Large intestine (tissue), 3 donors: ENCODE measurements at regions not wholly inside any gene's neighbourhood (a gene's known extent, or its start where the extent isn't known, plus 50 kb on each side); places are given as distances from the start of the nearest gene placed in this dataset.

Experiments
- DNase-seq, 2 donors: peaks; one replicate each; pipeline versions ENCODE4 v3.0.0 to v3.0.0-alpha.2; 2013
- H3K27ac ChIP-seq: one replicate; pipeline ENCODE4 v1.5.1; 2013; ENCODE audit warnings: low read length
- H3K27me3 ChIP-seq: 2 replicates; pipeline ENCODE4 v1.6.1; 2013; ENCODE audit warnings: low read length; ENCODE audit not compliant: control insufficient read depth, insufficient read depth
- H3K36me3 ChIP-seq: 2 replicates; pipeline ENCODE4 v1.6.1; 2013; ENCODE audit warnings: low read length; ENCODE audit not compliant: control insufficient read depth, insufficient read depth
- H3K4me1 ChIP-seq: one replicate; pipeline ENCODE4 v1.6.1; 2013; ENCODE audit warnings: low read length; ENCODE audit not compliant: control insufficient read depth, insufficient read depth
- H3K4me3 ChIP-seq: one replicate; pipeline ENCODE4 v1.5.1; 2013; ENCODE audit warnings: low read length
- H3K9me3 ChIP-seq: one replicate; pipeline ENCODE4 v1.6.1; 2013; ENCODE audit warnings: mild to moderate bottlenecking, low read depth, low read length, moderate library complexity; ENCODE audit not compliant: control insufficient read depth
- WGBS: methylation state at CpG from one replicate; pipeline ENCODE4 v1.1.5; 2013; ENCODE audit warnings: low lambda C conversion rate; ENCODE audit not compliant: insufficient coverage; 5-methylcytosine and 5-hydroxymethylcytosine counted together

DNA sequence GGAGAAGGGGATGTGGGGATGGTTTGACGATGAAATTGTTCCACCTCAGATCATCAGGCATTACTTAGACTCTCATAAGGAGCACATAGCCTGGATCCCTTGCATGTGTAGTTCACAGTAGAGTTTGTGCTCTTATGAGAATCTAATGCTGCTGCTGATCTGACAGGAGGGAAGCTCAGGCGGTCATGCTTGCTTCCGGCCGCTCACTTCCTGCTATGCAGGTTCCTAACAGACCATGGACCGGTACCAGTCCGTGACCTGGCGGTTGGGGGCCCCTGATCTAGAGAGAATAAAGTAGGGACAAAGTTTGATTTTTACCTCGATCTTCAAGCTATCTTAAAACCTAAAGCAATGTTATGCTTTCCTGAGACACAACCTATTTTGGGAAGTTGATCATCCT is 373.8 kb upstream of the ARGLU1 start:
- no peak for DNase-seq
- Histone ChIP-seq H3K27ac (no peak overlapping the region), H3K9me3 (no peaks in the 10 kb centered on the region), H3K4me1 (peaks cover 3% of the 10 kb centered on the region), H3K36me3 (no peaks in the 10 kb centered on the region), H3K4me3 (no peak overlapping the region), H3K27me3 (no peaks in the 10 kb centered on the region)
- no CpG with 5 or more reads among the region's 8 CpGs for WGBS

GRCh38 chr13:106927421-106927820 is 359.5 kb upstream of the ARGLU1 start:
- no peak overlapping the region for H3K27ac ChIP-seq
- no peaks in the 10 kb centered on the region for H3K36me3 ChIP-seq
- no CpG with 5 or more reads among the region's 1 CpG for WGBS
- no peak overlapping the region for H3K4me3 ChIP-seq
- H3K4me1 ChIP-seq, result no peaks in the 10 kb centered on the region
- H3K27me3 ChIP-seq, result no peaks in the 10 kb centered on the region
- H3K9me3 ChIP-seq, result no peaks in the 10 kb centered on the region
- no peak for DNase-seq

DNA sequence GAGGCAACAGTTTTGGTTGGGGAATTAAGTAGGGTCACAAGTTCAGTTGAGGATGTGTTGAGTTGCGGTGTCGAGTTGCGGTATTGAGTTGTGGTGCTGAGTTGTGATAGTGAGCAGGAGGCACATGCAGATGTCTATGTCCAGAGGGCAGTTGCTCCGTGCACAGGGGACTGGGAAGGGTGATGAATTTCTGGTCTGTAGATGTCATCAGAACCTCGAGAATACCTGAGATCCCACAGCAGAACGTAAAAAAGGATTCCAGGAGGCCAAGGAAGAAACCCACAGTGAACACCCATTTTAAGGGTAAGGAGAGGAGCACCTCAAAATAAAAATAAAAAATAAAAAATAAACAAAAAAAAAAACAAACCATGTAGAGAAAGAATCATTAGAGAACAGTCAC is 354.4 kb upstream of the ARGLU1 start:
- Histone ChIP-seq H3K36me3 (no peaks in the 10 kb centered on the region), H3K4me3 (no peak overlapping the region), H3K27me3 (no peaks in the 10 kb centered on the region), H3K9me3 (no peaks in the 10 kb centered on the region), H3K4me1 (peaks cover 5% of the 10 kb centered on the region), H3K27ac (no peak overlapping the region)
- no peak for DNase-seq
- 93% methylated on average over 5 of the region's 6 CpGs for WGBS

DNA sequence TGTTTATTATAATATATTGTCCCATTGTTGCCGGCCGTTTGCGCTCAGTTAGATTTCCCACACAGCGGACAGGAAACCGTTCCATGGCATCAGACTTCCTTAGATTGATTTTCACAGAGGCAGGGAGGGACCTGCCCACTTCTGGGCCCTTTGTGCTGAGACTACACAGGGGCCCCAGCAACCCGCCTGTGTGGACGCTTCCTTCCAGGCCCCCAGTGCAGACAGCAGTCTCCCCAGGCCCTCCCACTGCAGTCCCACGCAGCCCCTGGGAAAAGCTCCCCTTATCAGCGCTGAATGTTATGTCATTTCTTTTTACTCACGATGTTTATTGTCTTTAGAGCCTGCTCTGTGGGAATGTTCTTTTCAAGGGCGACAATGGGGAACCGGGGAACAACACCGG is 351.7 kb upstream of the ARGLU1 start:
- H3K9me3 ChIP-seq, result no peaks in the 10 kb centered on the region
- H3K36me3 ChIP-seq, result no peaks in the 10 kb centered on the region
- peak overlapping the region; percentile 8 for H3K4me3 ChIP-seq
- H3K27me3 ChIP-seq, result no peaks in the 10 kb centered on the region
- H3K4me1 ChIP-seq, result peaks cover 5% of the 10 kb centered on the region
- peak; percentile 33 to 79 for DNase-seq
- no CpG with 5 or more reads among the region's 13 CpGs for WGBS
- H3K27ac ChIP-seq, result peak overlapping the region; percentile 70

GRCh38 chr13:106919133-106919532 is 351.2 kb upstream of the ARGLU1 start:
- no CpG with 5 or more reads among the region's 7 CpGs for WGBS
- Histone ChIP-seq H3K27ac (peak overlapping the region; percentile 70), H3K27me3 (no peaks in the 10 kb centered on the region), H3K36me3 (no peaks in the 10 kb centered on the region), H3K4me3 (peak overlapping the region; percentile 8), H3K9me3 (no peaks in the 10 kb centered on the region), H3K4me1 (peaks cover 5% of the 10 kb centered on the region)
- DNase-seq, result peak in 1 of 2 donors; percentile 57

- peak overlapping the region; percentile 72 for H3K4me3 ChIP-seq
- peak overlapping the region; percentile 70 for H3K27ac ChIP-seq
- no peaks in the 10 kb centered on the region for H3K9me3 ChIP-seq
- no peaks in the 10 kb centered on the region for H3K36me3 ChIP-seq
- H3K27me3 ChIP-seq, result no peaks in the 10 kb centered on the region
- peak in 1 of 2 donors; percentile 41 for DNase-seq
- WGBS, result 13% methylated on average over 3 of the region's 3 CpGs
- H3K4me1 ChIP-seq, result peaks cover 5% of the 10 kb centered on the region
These were observed 350.6 kb upstream of the ARGLU1 start for GRCh38 chr13:106918557-106918860.

DNA sequence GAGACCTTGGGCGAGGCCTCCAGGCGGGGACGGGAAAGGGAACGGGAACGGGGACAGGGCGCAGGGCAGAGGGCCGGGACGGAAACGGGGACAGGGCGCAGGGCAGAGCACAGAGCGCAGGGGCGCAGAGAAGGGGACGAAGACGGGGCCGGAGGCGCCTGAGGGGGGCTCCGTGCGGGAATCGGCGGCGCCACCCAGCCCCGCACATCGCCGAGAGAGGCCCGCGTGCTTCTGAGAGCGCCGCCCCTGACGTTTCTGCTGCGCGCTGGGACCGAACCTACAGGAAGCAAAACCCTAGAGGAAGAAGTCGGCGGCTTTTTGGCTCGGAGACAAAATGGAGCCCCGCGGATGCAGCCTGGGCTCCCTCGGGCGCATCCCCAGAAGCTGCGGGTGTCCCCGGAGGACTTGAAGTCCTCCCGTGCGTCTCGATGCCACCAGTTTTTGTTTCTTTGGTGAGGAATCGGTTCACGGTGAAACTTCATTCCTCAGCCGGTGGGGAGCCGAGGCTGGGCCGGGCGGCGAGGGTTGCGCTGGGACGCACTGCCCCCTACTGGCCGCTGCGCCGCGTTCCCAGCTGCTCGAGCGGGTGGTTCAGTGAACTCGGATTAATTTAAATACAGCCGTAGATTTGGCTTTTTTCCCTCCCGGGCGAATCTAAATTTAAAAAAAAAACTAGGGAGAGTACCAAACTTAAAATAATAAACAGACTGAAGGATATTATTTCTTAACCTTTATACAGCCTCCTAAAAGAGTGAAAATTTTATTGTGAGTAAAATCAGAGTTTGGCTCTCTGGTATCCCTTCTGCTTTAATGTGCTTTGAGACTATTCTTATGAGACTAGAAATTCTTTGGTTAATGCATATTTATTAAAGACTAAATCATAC is 350.0 kb upstream of the ARGLU1 start:
- no CpG with 5 or more reads among the region's 63 CpGs for WGBS
- Histone ChIP-seq H3K9me3 (no peaks in the 10 kb centered on the region), H3K4me3 (peak overlapping the region; percentile 72), H3K4me1 (peaks cover 5% of the 10 kb centered on the region), H3K27ac (peak overlapping the region; percentile 70), H3K36me3 (no peaks in the 10 kb centered on the region), H3K27me3 (no peaks in the 10 kb centered on the region)
- peak; percentile 71 to 88 for DNase-seq

DNA sequence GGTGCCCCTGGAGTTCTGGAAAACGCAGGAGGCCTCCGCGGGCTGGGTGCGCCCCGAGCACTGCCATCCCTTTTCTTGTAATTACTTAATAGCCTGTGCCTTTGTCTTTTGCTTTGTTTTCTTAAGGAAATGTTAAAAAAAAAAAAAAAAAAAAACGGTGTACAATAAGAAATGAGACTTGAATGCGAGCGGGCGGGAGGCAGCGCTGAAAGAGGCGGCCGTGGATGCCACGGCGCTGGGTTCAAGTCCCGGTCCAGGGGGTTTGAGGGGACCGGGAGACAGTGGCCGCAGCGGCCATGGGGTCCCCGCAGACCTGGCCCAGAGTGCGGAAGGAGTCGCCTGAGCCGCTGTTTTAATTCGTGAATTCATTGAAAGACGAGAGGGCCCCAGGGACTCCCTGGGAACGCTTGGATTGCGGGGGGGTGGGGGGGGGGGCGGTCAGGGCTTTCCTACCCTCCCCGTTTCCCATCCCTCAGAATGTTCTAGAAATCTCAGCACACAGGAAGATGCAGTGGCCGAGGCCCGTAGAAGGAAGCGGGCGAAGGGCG is 349.2 kb upstream of the ARGLU1 start:
- no CpG with 5 or more reads among the region's 33 CpGs for WGBS
- H3K4me3 ChIP-seq, result peak overlapping the region; percentile 72
- H3K27me3 ChIP-seq, result no peaks in the 10 kb centered on the region
- H3K4me1 ChIP-seq, result peaks cover 5% of the 10 kb centered on the region
- no peaks in the 10 kb centered on the region for H3K9me3 ChIP-seq
- DNase-seq, result peak in 1 of 2 donors; percentile 17
- no peak overlapping the region for H3K27ac ChIP-seq
- H3K36me3 ChIP-seq, result no peaks in the 10 kb centered on the region

GRCh38 chr13:106916329-106916976 is 348.5 kb upstream of the ARGLU1 start:
- H3K9me3 ChIP-seq, result no peaks in the 10 kb centered on the region
- no peaks in the 10 kb centered on the region for H3K27me3 ChIP-seq
- H3K36me3 ChIP-seq, result no peaks in the 10 kb centered on the region
- WGBS, result 88% methylated on average over 2 of the region's 15 CpGs
- DNase-seq, result no peak
- H3K4me1 ChIP-seq, result peaks cover 5% of the 10 kb centered on the region
- H3K4me3 ChIP-seq, result no peak overlapping the region
- H3K27ac ChIP-seq, result no peak overlapping the region

DNA sequence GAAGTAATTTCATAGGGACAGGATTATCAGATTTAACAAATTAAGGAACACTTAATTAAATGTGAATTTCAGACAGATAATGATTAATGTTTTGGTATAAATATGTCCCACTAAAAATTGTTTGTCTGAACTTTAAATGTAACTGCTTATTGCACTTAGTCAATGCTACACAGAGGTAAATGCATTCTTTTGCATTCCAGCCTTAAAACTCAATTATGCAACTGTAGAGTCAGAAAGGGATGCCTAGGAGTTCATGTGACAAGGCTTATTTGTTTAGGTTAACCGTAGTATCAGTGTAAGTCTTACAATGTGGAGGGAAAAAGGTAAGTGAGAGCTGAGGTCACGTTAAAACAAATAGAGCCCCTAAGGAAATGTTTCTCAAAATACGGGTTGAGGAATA is 347.2 kb upstream of the ARGLU1 start:
- 51% methylated on average over 2 of the region's 3 CpGs for WGBS
- peaks cover 2% of the 10 kb centered on the region for H3K4me1 ChIP-seq
- no peaks in the 10 kb centered on the region for H3K36me3 ChIP-seq
- H3K27me3 ChIP-seq, result no peaks in the 10 kb centered on the region
- H3K4me3 ChIP-seq, result no peak overlapping the region
- no peak overlapping the region for H3K27ac ChIP-seq
- no peaks in the 10 kb centered on the region for H3K9me3 ChIP-seq
- DNase-seq, result no peak
